ENCODE measurements at regions not wholly inside any gene's neighbourhood (a gene's known extent, or its start where the extent isn't known, plus 50 kb on each side); places are given as distances from the start of the nearest gene placed in this dataset.
"Not testable (repeated sequence)": the region's sequence is repeated elsewhere in the genome, so short reads cannot be mapped to it uniquely, and the experiment has no call there.

- intact Hi-C loops (cut with DNase I; ENCODE audit: low total_unique reads): no loop called here
- DNase-seq: no peak
- no peaks in the 10 kb centered on the region for H3K4me1 ChIP-seq
- WGBS, 5 donors: 52 to 65% (median 59%) methylated on average over 5 of the region's 5 CpGs
- TF ChIP-seq POLR2AphosphoS5 (IDR thresholded peaks at IDR 0.05) (no peak), POLR2A (IDR thresholded peaks at IDR 0.05) (no peak)
- TF ChIP-seq, protein P1, sequence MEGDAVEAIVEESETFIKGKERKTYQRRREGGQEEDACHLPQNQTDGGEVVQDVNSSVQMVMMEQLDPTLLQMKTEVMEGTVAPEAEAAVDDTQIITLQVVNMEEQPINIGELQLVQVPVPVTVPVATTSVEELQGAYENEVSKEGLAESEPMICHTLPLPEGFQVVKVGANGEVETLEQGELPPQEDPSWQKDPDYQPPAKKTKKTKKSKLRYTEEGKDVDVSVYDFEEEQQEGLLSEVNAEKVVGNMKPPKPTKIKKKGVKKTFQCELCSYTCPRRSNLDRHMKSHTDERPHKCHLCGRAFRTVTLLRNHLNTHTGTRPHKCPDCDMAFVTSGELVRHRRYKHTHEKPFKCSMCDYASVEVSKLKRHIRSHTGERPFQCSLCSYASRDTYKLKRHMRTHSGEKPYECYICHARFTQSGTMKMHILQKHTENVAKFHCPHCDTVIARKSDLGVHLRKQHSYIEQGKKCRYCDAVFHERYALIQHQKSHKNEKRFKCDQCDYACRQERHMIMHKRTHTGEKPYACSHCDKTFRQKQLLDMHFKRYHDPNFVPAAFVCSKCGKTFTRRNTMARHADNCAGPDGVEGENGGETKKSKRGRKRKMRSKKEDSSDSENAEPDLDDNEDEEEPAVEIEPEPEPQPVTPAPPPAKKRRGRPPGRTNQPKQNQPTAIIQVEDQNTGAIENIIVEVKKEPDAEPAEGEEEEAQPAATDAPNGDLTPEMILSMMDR (IDR thresholded peaks at IDR 0.05 in 8 of 11, conservative IDR thresholded peaks at IDR 0.05 in 3 of 11): no peak
- H3K9me3 ChIP-seq: peaks cover 0 to 4% (median 0%) of the 10 kb centered on the region in 8 donors
- no peak overlapping the region for H3K4me3 ChIP-seq
- H3K27ac ChIP-seq: no peak overlapping the region
- H3K27me3 ChIP-seq (replicated peaks in 1 of 7): no peaks in the 10 kb centered on the region
- H3K36me3 ChIP-seq: no peaks in the 10 kb centered on the region
These were observed 595.8 kb downstream of the STK39 start for GRCh38 chr2:167651406-167652151.

GRCh38 chr2:167646557-167646956 lies 600.8 kb downstream of the STK39 start:
- Histone ChIP-seq H3K4me1 (no peaks in the 10 kb centered on the region), H3K4me3 (no peak overlapping the region), H3K27me3 (replicated peaks in 1 of 7) (no peaks in the 10 kb centered on the region), H3K36me3 (no peaks in the 10 kb centered on the region), H3K27ac (no peak overlapping the region), H3K9me3 (peaks cover 0 to 4% (median 0%) of the 10 kb centered on the region in 8 donors)
- TF ChIP-seq, protein P1 (IDR thresholded peaks at IDR 0.05 in 8 of 11, conservative IDR thresholded peaks at IDR 0.05 in 3 of 11): no peak
- TF ChIP-seq POLR2A (IDR thresholded peaks at IDR 0.05): no peak
- no peak for TF ChIP-seq POLR2AphosphoS5 (IDR thresholded peaks at IDR 0.05)
- no peak for DNase-seq
- intact Hi-C loops (cut with DNase I; ENCODE audit: low total_unique reads): no loop called here
- 89 to 96% (median 93%) methylated on average over 2 of the region's 2 CpGs for WGBS, 5 donors

DNA sequence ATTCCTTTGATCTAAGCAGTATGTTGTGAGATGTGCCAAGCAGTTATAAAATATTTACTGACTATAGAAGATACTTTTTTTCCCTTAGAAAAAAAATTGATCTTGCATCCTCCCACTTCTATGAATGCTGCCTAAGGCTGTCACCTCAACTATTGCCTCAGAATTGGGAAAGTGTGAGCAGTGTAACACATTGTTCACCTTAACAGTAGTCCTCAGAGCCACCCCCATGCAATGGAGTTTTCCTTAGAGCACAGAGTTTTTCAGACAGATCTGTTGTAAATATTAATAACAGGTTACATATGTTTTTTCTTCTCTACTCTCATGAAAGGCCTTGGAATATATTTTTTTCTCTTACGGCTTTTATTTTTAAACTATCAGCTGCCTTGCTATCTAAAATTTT lies 607.3 kb downstream of the STK39 start:
- Histone ChIP-seq H3K9me3 (peaks cover 0 to 6% (median 0%) of the 10 kb centered on the region in 8 donors), H3K4me1 (no peaks in the 10 kb centered on the region), H3K4me3 (no peak overlapping the region), H3K27me3 (replicated peaks in 1 of 7) (no peaks in the 10 kb centered on the region), H3K27ac (no peak overlapping the region), H3K36me3 (no peaks in the 10 kb centered on the region)
- intact Hi-C loops (cut with DNase I; ENCODE audit: low total_unique reads): no loop called here
- DNase-seq: no peak
- no peak for TF ChIP-seq POLR2A (IDR thresholded peaks at IDR 0.05)
- no peak for TF ChIP-seq POLR2AphosphoS5 (IDR thresholded peaks at IDR 0.05)
- TF ChIP-seq, protein P1 (IDR thresholded peaks at IDR 0.05 in 8 of 11, conservative IDR thresholded peaks at IDR 0.05 in 3 of 11): no peak
- 38 to 93% (median 85%) methylated on average over 1 of the region's 1 CpG for WGBS, 5 donors

GRCh38 chr2:167637741-167638140 lies 609.7 kb downstream of the STK39 start:
- no peak overlapping the region for H3K4me3 ChIP-seq
- H3K4me1 ChIP-seq: no peaks in the 10 kb centered on the region
- no peaks in the 10 kb centered on the region for H3K36me3 ChIP-seq
- TF ChIP-seq POLR2AphosphoS5 (IDR thresholded peaks at IDR 0.05): no peak
- no peak for TF ChIP-seq POLR2A (IDR thresholded peaks at IDR 0.05)
- TF ChIP-seq, protein P1 (IDR thresholded peaks at IDR 0.05 in 8 of 11, conservative IDR thresholded peaks at IDR 0.05 in 3 of 11): no peak
- intact Hi-C loops (cut with DNase I; ENCODE audit: low total_unique reads): no loop called here
- no peak for DNase-seq
- H3K9me3 ChIP-seq: peaks cover 0 to 6% (median 0%) of the 10 kb centered on the region in 8 donors
- no peak overlapping the region for H3K27ac ChIP-seq
- H3K27me3 ChIP-seq (replicated peaks in 1 of 7): no peaks in the 10 kb centered on the region

- H3K27ac ChIP-seq; H3K36me3 ChIP-seq; H3K4me3 ChIP-seq; H3K4me1 ChIP-seq; H3K27me3 ChIP-seq (replicated peaks in 1 of 7); DNase-seq; intact Hi-C loops (cut with DNase I; ENCODE audit: low total_unique reads); H3K9me3 ChIP-seq: not testable (repeated sequence)
- 69 to 90% (median 81%) methylated on average over 1 of the region's 1 CpG for WGBS, 5 donors
These were observed 615.1 kb downstream of the STK39 start for GRCh38 chr2:167632271-167632670.
